ENCODE measurements at regions not wholly inside any gene's neighbourhood (a gene's known extent, or its start where the extent isn't known, plus 50 kb on each side); places are given as distances from the start of the nearest gene placed in this dataset.

- no peak for TF ChIP-seq CTCF (IDR thresholded peaks at IDR 0.05)
- no peak for TF ChIP-seq EZH2 (IDR thresholded peaks at IDR 0.05)
Measured at GRCh38 chr10:6738112-6738768, 158.2 kb upstream of the PRKCQ start.

All from neural progenitor cell (in vitro differentiated cells).